ENCODE measurements at regions not wholly inside any gene's neighbourhood (a gene's known extent, or its start where the extent isn't known, plus 50 kb on each side); places are given as distances from the start of the nearest gene placed in this dataset.

DNA sequence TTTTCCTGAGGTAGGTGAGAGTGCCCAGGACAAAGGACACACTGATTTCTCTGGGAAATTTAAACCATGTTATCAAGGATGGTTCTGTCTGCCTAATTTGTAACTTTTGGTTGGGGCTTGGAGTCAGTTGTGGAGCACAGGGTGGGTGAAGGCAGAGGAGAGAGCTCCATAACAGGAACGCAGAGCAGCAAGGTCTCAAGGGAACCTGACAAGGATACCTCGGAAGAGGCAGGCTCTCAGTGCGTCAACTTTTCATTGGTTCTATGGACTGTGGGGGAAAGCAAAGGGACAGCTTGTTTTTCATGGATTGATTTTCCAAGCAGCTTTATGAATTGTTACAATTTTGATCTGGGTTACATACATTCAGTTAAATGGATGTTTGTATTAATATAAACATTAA is 110.4 kb downstream of the SLIT2 start:
- TF ChIP-seq CTCF (IDR thresholded peaks at IDR 0.05) = no peak
- H3K4me1 ChIP-seq = no peaks in the 10 kb centered on the region
- ATAC-seq (no peak), DNase-seq (no peak)
- intact Hi-C loops (cut with DNase I) = no loop called here
- H3K27ac ChIP-seq = no peak overlapping the region
- no peaks in the 10 kb centered on the region for H3K9me3 ChIP-seq
- H3K27me3 ChIP-seq = no peaks in the 10 kb centered on the region
- H3K36me3 ChIP-seq = no peaks in the 10 kb centered on the region
- H3K4me3 ChIP-seq = no peak overlapping the region
- WGBS, 2 donors = 81 to 91% methylated on average over 3 of the region's 3 CpGs

GRCh38 chr4:20364969-20365368 is 113.3 kb downstream of the SLIT2 start:
- no peaks in the 10 kb centered on the region for H3K4me1 ChIP-seq
- no peaks in the 10 kb centered on the region for H3K9me3 ChIP-seq
- DNase-seq (no peak), ATAC-seq (no peak)
- no peaks in the 10 kb centered on the region for H3K27me3 ChIP-seq
- H3K36me3 ChIP-seq = no peaks in the 10 kb centered on the region
- intact Hi-C loops (cut with DNase I) = no loop called here
- no peak for TF ChIP-seq CTCF (IDR thresholded peaks at IDR 0.05)
- no peak overlapping the region for H3K27ac ChIP-seq
- 86 to 91% methylated on average over 4 of the region's 4 CpGs for WGBS, 2 donors
- H3K4me3 ChIP-seq = no peak overlapping the region

DNA sequence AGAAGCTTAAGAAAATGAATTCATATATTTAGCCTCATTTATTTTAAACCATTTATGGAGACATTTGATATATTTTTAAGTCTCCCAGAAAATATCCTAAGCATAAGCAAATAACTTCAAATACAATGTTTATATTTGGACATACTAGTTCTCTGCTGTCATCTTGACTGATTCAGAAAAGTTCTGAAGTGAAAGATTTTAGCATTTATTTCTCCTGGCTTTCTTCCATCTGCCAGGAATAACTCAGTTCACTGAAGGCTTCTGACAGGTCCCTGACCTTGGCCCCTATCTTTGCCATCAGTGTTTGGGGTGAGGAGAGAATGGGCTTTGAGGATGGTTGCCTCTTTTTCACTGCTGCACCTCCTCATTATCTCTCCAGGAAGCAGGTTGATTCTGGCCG is 115.7 kb downstream of the SLIT2 start:
- H3K27me3 ChIP-seq = no peaks in the 10 kb centered on the region
- no peak overlapping the region for H3K4me3 ChIP-seq
- H3K4me1 ChIP-seq = no peaks in the 10 kb centered on the region
- no peak overlapping the region for H3K27ac ChIP-seq
- H3K36me3 ChIP-seq = no peaks in the 10 kb centered on the region
- no peaks in the 10 kb centered on the region for H3K9me3 ChIP-seq
- TF ChIP-seq CTCF (IDR thresholded peaks at IDR 0.05) = no peak
- 49 to 57% methylated on average over 1 of the region's 1 CpG for WGBS, 2 donors
- intact Hi-C loops (cut with DNase I) = no loop called here
- ATAC-seq = no peak
- DNase-seq = no peak

DNA sequence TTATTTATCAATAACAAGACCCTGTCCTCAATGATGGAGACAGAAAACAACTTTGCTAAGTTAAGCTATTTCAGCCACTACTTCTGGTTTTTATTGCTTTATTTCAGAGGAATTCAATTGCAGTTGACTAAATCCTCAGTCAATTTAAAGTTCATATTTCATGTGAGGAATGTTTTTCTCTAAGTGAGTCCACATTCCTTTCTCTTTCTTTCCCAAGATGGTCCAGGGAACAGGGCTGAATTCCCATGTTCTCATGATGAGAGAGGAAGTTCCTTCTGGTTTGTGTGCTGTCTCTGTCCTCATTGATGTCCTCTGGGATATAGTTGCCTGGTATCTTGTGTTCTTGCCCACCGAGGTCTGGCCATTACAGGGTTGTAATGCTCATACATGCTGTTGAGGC is 117.2 kb downstream of the SLIT2 start:
- intact Hi-C loops (cut with DNase I) = no loop called here
- Histone ChIP-seq H3K4me1 (no peaks in the 10 kb centered on the region), H3K9me3 (no peaks in the 10 kb centered on the region), H3K36me3 (no peaks in the 10 kb centered on the region), H3K4me3 (no peak overlapping the region), H3K27me3 (no peaks in the 10 kb centered on the region), H3K27ac (no peak overlapping the region)
- no peak for TF ChIP-seq CTCF (IDR thresholded peaks at IDR 0.05)
- DNase-seq = no peak
- WGBS, 2 donors = 51 to 65% methylated on average over 1 of the region's 1 CpG
- no peak for ATAC-seq

- H3K36me3 ChIP-seq = no peaks in the 10 kb centered on the region
- no peak overlapping the region for H3K27ac ChIP-seq
- H3K4me1 ChIP-seq = no peaks in the 10 kb centered on the region
- WGBS, 2 donors = 81 to 82% methylated on average over 2 of the region's 2 CpGs
- intact Hi-C loops (cut with DNase I) = no loop called here
- H3K9me3 ChIP-seq = no peaks in the 10 kb centered on the region
- no peak overlapping the region for H3K4me3 ChIP-seq
- DNase-seq (no peak), ATAC-seq (no peak)
- no peak for TF ChIP-seq CTCF (IDR thresholded peaks at IDR 0.05)
- no peaks in the 10 kb centered on the region for H3K27me3 ChIP-seq
These were observed 118.6 kb downstream of the SLIT2 start for GRCh38 chr4:20370274-20370673.

Measured in heart right ventricle (tissue), 16 donors.